ENCODE measurements at regions not wholly inside any gene's neighbourhood (a gene's known extent, or its start where the extent isn't known, plus 50 kb on each side); places are given as distances from the start of the nearest gene placed in this dataset.
"Not testable (repeated sequence)": the region's sequence is repeated elsewhere in the genome, so short reads cannot be mapped to it uniquely, and the experiment has no call there.

GRCh38 chr6:15817100-15817499 is 154.3 kb upstream of the DTNBP1 start:
- no peaks in the 10 kb centered on the region for H3K4me1 Mint-ChIP-seq

DNA sequence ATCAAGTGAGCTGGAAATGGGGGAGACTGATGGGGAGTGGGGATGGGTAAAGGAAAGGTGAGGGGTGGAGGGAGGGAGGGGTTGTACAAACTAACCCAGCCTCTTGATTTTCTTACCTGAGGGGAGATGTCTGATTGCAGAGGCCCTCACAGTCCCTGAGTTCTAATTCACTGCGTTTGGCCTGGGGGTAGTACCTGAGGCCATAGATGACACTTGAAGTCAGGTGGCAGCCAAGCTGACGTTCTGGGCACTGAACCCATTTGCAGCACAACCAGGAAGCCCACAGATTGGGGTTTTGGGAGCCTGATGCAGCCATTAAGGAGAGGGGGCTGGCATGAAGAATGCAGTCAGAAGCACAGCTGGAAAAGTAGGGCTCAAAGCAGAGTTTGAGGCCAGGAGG is 153.8 kb upstream of the DTNBP1 start:
- Mint-ChIP-seq H3K4me3 (no peak overlapping the region), H3K36me3 (no peaks in the 10 kb centered on the region), H3K9me3 (peaks cover 0 to 3% (median 0%) of the 10 kb centered on the region in 7 donors), H3K4me1 (no peaks in the 10 kb centered on the region), H3K27me3 (peaks cover 7% of the 10 kb centered on the region), H3K27ac (no peak overlapping the region)
- no peak overlapping the region for H3K27ac ChIP-seq (ENCODE audit: insufficient read depth, low read length, poor library complexity, severe bottlenecking)
- H3K9me3 ChIP-seq (ENCODE audit: control insufficient read depth in 2 of 2, low read length in 2 of 2) = no peaks in the 10 kb centered on the region
- DNase-seq = no peak
- no peaks in the 10 kb centered on the region for H3K36me3 ChIP-seq (ENCODE audit: control insufficient read depth, insufficient read depth, low read length)
- ATAC-seq (ENCODE audit: low read depth in 2 of 2) = no peak
- no peaks in the 10 kb centered on the region for H3K4me1 ChIP-seq (ENCODE audit: control insufficient read depth, insufficient read depth, low read length, poor library complexity, severe bottlenecking)
- peaks cover 4% of the 10 kb centered on the region for H3K27me3 ChIP-seq (ENCODE audit: control insufficient read depth, insufficient read depth, low read length)
- no peak overlapping the region for H3K4me3 ChIP-seq (ENCODE audit: low read depth, low read length)

More at GRCh38 chr6:15817100-15817499, 154.3 kb upstream of the DTNBP1 start:
- Histone ChIP-seq H3K36me3 (ENCODE audit: control insufficient read depth, insufficient read depth, low read length) (no peaks in the 10 kb centered on the region), H3K4me1 (ENCODE audit: control insufficient read depth, insufficient read depth, low read length, poor library complexity, severe bottlenecking) (no peaks in the 10 kb centered on the region), H3K9me3 (ENCODE audit: control insufficient read depth in 2 of 2, low read length in 2 of 2) (no peaks in the 10 kb centered on the region), H3K27me3 (ENCODE audit: control insufficient read depth, insufficient read depth, low read length) (peaks cover 7% of the 10 kb centered on the region), H3K27ac (ENCODE audit: insufficient read depth, low read length, poor library complexity, severe bottlenecking) (no peak overlapping the region), H3K4me3 (ENCODE audit: low read depth, low read length) (no peak overlapping the region)
- no peak for DNase-seq
- H3K9me3 Mint-ChIP-seq = peaks cover 0 to 3% (median 0%) of the 10 kb centered on the region in 7 donors
- no peak overlapping the region for H3K4me3 Mint-ChIP-seq
- H3K27ac Mint-ChIP-seq = no peak overlapping the region
- H3K36me3 Mint-ChIP-seq = no peaks in the 10 kb centered on the region
- no peak for ATAC-seq (ENCODE audit: low read depth in 2 of 2)
- peaks cover 7% of the 10 kb centered on the region for H3K27me3 Mint-ChIP-seq

GRCh38 chr6:15813698-15814097 is 150.9 kb upstream of the DTNBP1 start:
- not testable (repeated sequence) for H3K4me1 Mint-ChIP-seq; H3K9me3 ChIP-seq (ENCODE audit: control insufficient read depth in 2 of 2, low read length in 2 of 2); DNase-seq; H3K27ac ChIP-seq (ENCODE audit: insufficient read depth, low read length, poor library complexity, severe bottlenecking); H3K4me1 ChIP-seq (ENCODE audit: control insufficient read depth, insufficient read depth, low read length, poor library complexity, severe bottlenecking); H3K36me3 ChIP-seq (ENCODE audit: control insufficient read depth, insufficient read depth, low read length); H3K4me3 ChIP-seq (ENCODE audit: low read depth, low read length); H3K27me3 ChIP-seq (ENCODE audit: control insufficient read depth, insufficient read depth, low read length); H3K36me3 Mint-ChIP-seq; ATAC-seq (ENCODE audit: low read depth in 2 of 2); H3K4me3 Mint-ChIP-seq; H3K9me3 Mint-ChIP-seq; H3K27ac Mint-ChIP-seq
- peaks cover 15% of the 10 kb centered on the region for H3K27me3 Mint-ChIP-seq

DNA sequence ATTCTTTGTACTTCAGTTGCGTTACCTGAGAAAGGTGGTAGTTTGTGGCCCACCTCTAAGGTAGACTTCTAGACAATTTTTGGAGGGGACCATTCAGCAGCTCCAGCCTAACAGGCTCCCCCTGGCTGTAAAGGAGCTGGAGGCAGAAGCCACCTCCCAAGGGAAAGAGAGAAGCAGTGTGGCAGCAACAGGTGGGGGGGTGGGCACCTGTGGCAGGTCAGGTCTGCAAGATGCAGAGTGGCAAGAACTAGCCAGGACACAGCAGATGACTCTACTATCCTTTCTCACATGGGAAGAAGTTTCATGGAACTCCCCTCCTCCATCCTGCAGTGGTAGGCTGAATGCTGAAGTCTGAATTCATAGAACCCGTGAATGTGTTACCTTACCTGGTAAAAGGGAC is 148.3 kb upstream of the DTNBP1 start:
- Mint-ChIP-seq H3K4me3 (no peak overlapping the region), H3K27me3 (peaks cover 8% of the 10 kb centered on the region), H3K4me1 (no peaks in the 10 kb centered on the region), H3K9me3 (peaks cover 0 to 3% (median 0%) of the 10 kb centered on the region in 7 donors), H3K36me3 (no peaks in the 10 kb centered on the region), H3K27ac (no peak overlapping the region)
- H3K4me3 ChIP-seq (ENCODE audit: low read depth, low read length) = no peak overlapping the region
- no peak overlapping the region for H3K27ac ChIP-seq (ENCODE audit: insufficient read depth, low read length, poor library complexity, severe bottlenecking)
- ATAC-seq (ENCODE audit: low read depth in 2 of 2) (no peak), DNase-seq (no peak)
- no peaks in the 10 kb centered on the region for H3K36me3 ChIP-seq (ENCODE audit: control insufficient read depth, insufficient read depth, low read length)
- no peaks in the 10 kb centered on the region for H3K4me1 ChIP-seq (ENCODE audit: control insufficient read depth, insufficient read depth, low read length, poor library complexity, severe bottlenecking)
- no peaks in the 10 kb centered on the region for H3K27me3 ChIP-seq (ENCODE audit: control insufficient read depth, insufficient read depth, low read length)
- no peaks in the 10 kb centered on the region for H3K9me3 ChIP-seq (ENCODE audit: control insufficient read depth in 2 of 2, low read length in 2 of 2)

DNA sequence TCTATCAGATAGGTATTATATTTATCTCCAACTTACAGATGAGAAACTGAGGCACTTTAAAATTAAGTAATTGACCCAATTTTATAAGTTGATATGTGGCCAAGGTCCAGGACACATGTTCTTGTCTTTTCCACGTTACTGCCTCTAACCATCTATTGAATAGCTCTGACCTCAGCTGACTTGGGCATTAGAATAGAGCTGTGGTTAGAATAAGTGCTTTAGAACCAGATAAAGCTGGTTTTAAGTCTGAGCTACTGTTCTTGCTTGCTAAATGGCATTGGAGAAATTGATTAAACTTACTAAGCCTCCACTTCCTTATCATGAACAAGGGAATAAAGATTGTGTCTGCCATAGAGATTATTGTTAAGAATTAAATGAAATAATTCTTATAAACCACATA is 147.8 kb upstream of the DTNBP1 start:
- Histone ChIP-seq H3K27me3 (ENCODE audit: control insufficient read depth, insufficient read depth, low read length) (no peaks in the 10 kb centered on the region), H3K27ac (ENCODE audit: insufficient read depth, low read length, poor library complexity, severe bottlenecking) (no peak overlapping the region), H3K9me3 (ENCODE audit: control insufficient read depth in 2 of 2, low read length in 2 of 2) (no peaks in the 10 kb centered on the region), H3K36me3 (ENCODE audit: control insufficient read depth, insufficient read depth, low read length) (no peaks in the 10 kb centered on the region), H3K4me1 (ENCODE audit: control insufficient read depth, insufficient read depth, low read length, poor library complexity, severe bottlenecking) (no peaks in the 10 kb centered on the region), H3K4me3 (ENCODE audit: low read depth, low read length) (no peak overlapping the region)
- Mint-ChIP-seq H3K36me3 (no peaks in the 10 kb centered on the region), H3K9me3 (peaks cover 0 to 4% (median 0%) of the 10 kb centered on the region in 7 donors), H3K27ac (no peak overlapping the region), H3K4me1 (no peaks in the 10 kb centered on the region), H3K27me3 (peaks cover 8% of the 10 kb centered on the region), H3K4me3 (no peak overlapping the region)
- DNase-seq (no peak), ATAC-seq (ENCODE audit: low read depth in 2 of 2) (no peak)

DNA sequence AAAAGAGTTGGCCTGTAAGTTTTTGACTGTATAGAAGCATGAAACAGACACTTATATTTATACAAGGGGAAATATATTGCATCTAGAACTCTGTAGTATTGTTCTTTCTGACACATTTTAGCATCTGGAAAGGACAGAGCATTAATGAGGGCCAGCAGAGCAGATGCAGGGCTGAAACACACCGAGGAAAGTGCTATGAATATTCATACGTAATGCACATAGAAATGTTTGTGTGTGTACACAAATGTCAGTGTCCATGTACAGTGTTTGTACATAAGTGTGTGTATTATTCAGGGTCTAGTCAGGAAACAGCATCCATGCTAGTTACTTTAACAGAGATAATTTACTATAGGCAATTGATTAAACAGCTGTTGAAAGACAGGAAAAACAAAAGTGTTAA is 146.5 kb upstream of the DTNBP1 start:
- no peaks in the 10 kb centered on the region for H3K4me1 ChIP-seq (ENCODE audit: control insufficient read depth, insufficient read depth, low read length, poor library complexity, severe bottlenecking)
- Mint-ChIP-seq H3K27ac (no peak overlapping the region), H3K27me3 (peaks cover 8% of the 10 kb centered on the region), H3K36me3 (no peaks in the 10 kb centered on the region), H3K4me3 (no peak overlapping the region), H3K4me1 (no peaks in the 10 kb centered on the region), H3K9me3 (peaks cover 0 to 4% (median 0%) of the 10 kb centered on the region in 7 donors)
- DNase-seq (no peak), ATAC-seq (ENCODE audit: low read depth in 2 of 2) (no peak)
- no peaks in the 10 kb centered on the region for H3K36me3 ChIP-seq (ENCODE audit: control insufficient read depth, insufficient read depth, low read length)
- no peak overlapping the region for H3K4me3 ChIP-seq (ENCODE audit: low read depth, low read length)
- no peaks in the 10 kb centered on the region for H3K27me3 ChIP-seq (ENCODE audit: control insufficient read depth, insufficient read depth, low read length)
- no peaks in the 10 kb centered on the region for H3K9me3 ChIP-seq (ENCODE audit: control insufficient read depth in 2 of 2, low read length in 2 of 2)
- H3K27ac ChIP-seq (ENCODE audit: insufficient read depth, low read length, poor library complexity, severe bottlenecking) = no peak overlapping the region

- no peaks in the 10 kb centered on the region for H3K9me3 ChIP-seq (ENCODE audit: control insufficient read depth in 2 of 2, low read length in 2 of 2)
- DNase-seq (no peak), ATAC-seq (ENCODE audit: low read depth in 2 of 2) (no peak)
- H3K36me3 ChIP-seq (ENCODE audit: control insufficient read depth, insufficient read depth, low read length) = no peaks in the 10 kb centered on the region
- H3K4me1 ChIP-seq (ENCODE audit: control insufficient read depth, insufficient read depth, low read length, poor library complexity, severe bottlenecking) = no peaks in the 10 kb centered on the region
- H3K4me1 Mint-ChIP-seq = no peaks in the 10 kb centered on the region
- H3K27ac Mint-ChIP-seq = no peak overlapping the region
- no peaks in the 10 kb centered on the region for H3K36me3 Mint-ChIP-seq
- no peak overlapping the region for H3K4me3 ChIP-seq (ENCODE audit: low read depth, low read length)
- H3K27me3 ChIP-seq (ENCODE audit: control insufficient read depth, insufficient read depth, low read length) = peaks cover 4% of the 10 kb centered on the region
- H3K4me3 Mint-ChIP-seq = no peak overlapping the region
- no peak overlapping the region for H3K27ac ChIP-seq (ENCODE audit: insufficient read depth, low read length, poor library complexity, severe bottlenecking)
- peaks cover 6% of the 10 kb centered on the region for H3K27me3 Mint-ChIP-seq
- peaks cover 0 to 4% (median 0%) of the 10 kb centered on the region in 7 donors for H3K9me3 Mint-ChIP-seq
Observed at GRCh38 chr6:15804164-15805154, 141.6 kb upstream of the DTNBP1 start.

- peaks cover 0 to 13% (median 3%) of the 10 kb centered on the region in 7 donors for H3K9me3 Mint-ChIP-seq
- ATAC-seq (ENCODE audit: low read depth in 2 of 2) (no peak), DNase-seq (no peak)
- peaks cover 5% of the 10 kb centered on the region for H3K27me3 Mint-ChIP-seq
- no peak overlapping the region for H3K27ac Mint-ChIP-seq
- Histone ChIP-seq H3K9me3 (ENCODE audit: control insufficient read depth in 2 of 2, low read length in 2 of 2) (peaks cover 4 to 5% of the 10 kb centered on the region in 2 experiments), H3K36me3 (ENCODE audit: control insufficient read depth, insufficient read depth, low read length) (no peaks in the 10 kb centered on the region), H3K4me1 (ENCODE audit: control insufficient read depth, insufficient read depth, low read length, poor library complexity, severe bottlenecking) (no peaks in the 10 kb centered on the region), H3K27me3 (ENCODE audit: control insufficient read depth, insufficient read depth, low read length) (peaks cover 4% of the 10 kb centered on the region), H3K27ac (ENCODE audit: insufficient read depth, low read length, poor library complexity, severe bottlenecking) (no peak overlapping the region), H3K4me3 (ENCODE audit: low read depth, low read length) (no peak overlapping the region)
- no peaks in the 10 kb centered on the region for H3K36me3 Mint-ChIP-seq
- H3K4me1 Mint-ChIP-seq = no peaks in the 10 kb centered on the region
- no peak overlapping the region for H3K4me3 Mint-ChIP-seq
Observed at GRCh38 chr6:15802466-15802865, 139.6 kb upstream of the DTNBP1 start.
